Pancreas (tissue), 10 donors: ENCODE measurements at regions not wholly inside any gene's neighbourhood (a gene's known extent, or its start where the extent isn't known, plus 50 kb on each side); places are given as distances from the start of the nearest gene placed in this dataset.

Experiments
- ATAC-seq, 4 donors: fragments of 200-7000 bp; cut with Tn5 transposase; one replicate each; pipeline versions ENCODE4 v1.8.0 to v1.9.1; 2020; ENCODE audit warnings: mild to moderate bottlenecking in 4 of 4, moderate library complexity in 4 of 4
- DNase-seq, 6 donors: peaks; one replicate each; pipeline ENCODE4 v3.0.0-alpha.2; 2020
- FAIRE-seq: peaks from 2 replicates; lab custom pipeline; 2012; peaks lifted over from hg19 to GRCh38; lab: Jason Lieb, UNC
- H3K27ac ChIP-seq, 4 donors: fragments of 200-600 bp; sonication (generic); 1 replicate in 3 of 4; 2 replicates in 1 of 4; pipeline versions ENCODE4 v1.5.0 to v1.8.0; 2020
- H3K27me3 ChIP-seq, 4 donors: fragments of 200-600 bp; one replicate each; pipeline ENCODE4 v1.8.0; 2021
- H3K36me3 ChIP-seq, 3 donors: fragments of 200-600 bp; sonication (generic) in 1 of 3; one replicate each; pipeline versions ENCODE4 v1.5.0 to v1.8.0; 2020 to 2021
- H3K4me1 ChIP-seq, 3 donors: fragments of 200-600 bp; one replicate each; pipeline ENCODE4 v1.8.0; 2021
- H3K4me3 ChIP-seq, 4 donors: fragments of 200-600 bp; sonication (generic) in 2 of 4; one replicate each; pipeline versions ENCODE4 v1.5.0 to v1.8.0; 2020 to 2021
- H3K9me3 ChIP-seq, 4 donors: fragments of 200-600 bp; one replicate each; pipeline ENCODE4 v1.8.0; 2021
- WGBS, 2 donors: extraction: QIAGEN DNeasy Blood & Tissue Kit; methylation state at CpG; one replicate each; pipeline ENCODE4 v1.1.7; 2013; 5-methylcytosine and 5-hydroxymethylcytosine counted together
- intact Hi-C, 3 donors: fragments of 100-400 bp; cut with DNase I; formaldehyde crosslinking; loops; one replicate each; pipeline versions ENCODE4 v1.11.1 to v1.14.2; 2022
- TF ChIP-seq, protein P1 (sequence below), 4 donors: fragments of 200-600 bp; sonication (generic) in 3 of 4; IDR thresholded peaks; one replicate each; pipeline versions ENCODE4 v1.5.0 to v1.8.0; 2021; ENCODE audit warnings: antibody characterized with exemption in 4 of 4
- donor health status: healthy with polysubstance abuse.
- donor health status: DM: no; HTN: no; CAD: no; lungs with moderate emphysema.
- donor health status: DM: no; HTN: no; CAD: no.
- donor health status: control.
- donor health status: control.
- donor health status: Bipolar disorder and iron deficiency.
- donor health status: DM: yes; HTN: yes; CAD: no.
- donor health status: DM: no; HTN: no; CAD: no.
- donor health status: DM: no; HTN: no; CAD: no.
- donor health status: DM: yes; HTN: yes; CAD: no.

DNA sequence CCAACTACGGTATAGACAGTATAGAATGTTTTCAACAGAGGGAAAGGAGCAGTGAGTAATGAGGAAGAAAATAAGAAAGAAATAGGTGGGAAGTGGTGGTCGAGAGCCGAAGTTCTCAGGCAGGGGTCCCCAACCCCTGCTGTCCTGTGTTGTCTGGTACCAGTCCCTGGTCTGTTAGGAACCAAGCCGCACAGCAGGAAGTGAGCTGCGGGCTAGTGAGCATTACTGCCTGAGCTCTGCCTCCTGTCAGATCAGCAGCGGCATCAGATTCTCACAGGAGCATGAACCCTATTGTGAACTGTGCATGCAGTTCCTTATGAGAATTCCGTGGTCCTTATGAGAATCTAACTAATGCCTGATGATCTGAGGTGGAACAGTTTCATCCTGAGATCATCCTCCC is 107.3 kb upstream of the PTPRR start:
- H3K36me3 ChIP-seq: no peaks in the 10 kb centered on the region
- no peaks in the 10 kb centered on the region for H3K27me3 ChIP-seq
- no peak for ATAC-seq
- no peak overlapping the region for H3K27ac ChIP-seq
- H3K9me3 ChIP-seq: no peaks in the 10 kb centered on the region
- TF ChIP-seq, protein P1, sequence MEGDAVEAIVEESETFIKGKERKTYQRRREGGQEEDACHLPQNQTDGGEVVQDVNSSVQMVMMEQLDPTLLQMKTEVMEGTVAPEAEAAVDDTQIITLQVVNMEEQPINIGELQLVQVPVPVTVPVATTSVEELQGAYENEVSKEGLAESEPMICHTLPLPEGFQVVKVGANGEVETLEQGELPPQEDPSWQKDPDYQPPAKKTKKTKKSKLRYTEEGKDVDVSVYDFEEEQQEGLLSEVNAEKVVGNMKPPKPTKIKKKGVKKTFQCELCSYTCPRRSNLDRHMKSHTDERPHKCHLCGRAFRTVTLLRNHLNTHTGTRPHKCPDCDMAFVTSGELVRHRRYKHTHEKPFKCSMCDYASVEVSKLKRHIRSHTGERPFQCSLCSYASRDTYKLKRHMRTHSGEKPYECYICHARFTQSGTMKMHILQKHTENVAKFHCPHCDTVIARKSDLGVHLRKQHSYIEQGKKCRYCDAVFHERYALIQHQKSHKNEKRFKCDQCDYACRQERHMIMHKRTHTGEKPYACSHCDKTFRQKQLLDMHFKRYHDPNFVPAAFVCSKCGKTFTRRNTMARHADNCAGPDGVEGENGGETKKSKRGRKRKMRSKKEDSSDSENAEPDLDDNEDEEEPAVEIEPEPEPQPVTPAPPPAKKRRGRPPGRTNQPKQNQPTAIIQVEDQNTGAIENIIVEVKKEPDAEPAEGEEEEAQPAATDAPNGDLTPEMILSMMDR (IDR thresholded peaks at IDR 0.05): no peak
- no peak for FAIRE-seq
- no peaks in the 10 kb centered on the region for H3K4me1 ChIP-seq
- DNase-seq: no peak
- 59 to 69% methylated on average over 7 of the region's 7 CpGs for WGBS, 2 donors
- intact Hi-C loops: no loop called here
- no peak overlapping the region for H3K4me3 ChIP-seq

DNA sequence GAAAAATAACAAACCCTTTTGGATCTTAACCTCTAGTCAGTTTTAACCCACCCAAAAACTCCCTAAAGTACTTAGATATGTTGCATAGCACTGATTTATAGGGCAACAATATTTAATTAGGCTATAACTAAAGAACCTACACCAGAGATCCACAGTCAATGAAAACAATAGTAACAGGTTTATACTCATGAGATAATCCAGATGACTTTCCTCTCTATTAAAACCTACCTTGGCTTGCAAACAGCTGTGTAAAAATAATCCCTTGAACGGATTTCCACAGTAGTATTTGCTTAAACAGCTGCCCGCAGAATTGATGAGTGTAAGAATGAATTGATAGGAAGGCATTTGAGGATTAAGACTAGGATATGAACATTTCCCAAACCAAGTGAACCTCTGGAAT is 104.3 kb upstream of the PTPRR start:
- Histone ChIP-seq H3K27me3 (no peaks in the 10 kb centered on the region), H3K27ac (no peak overlapping the region), H3K4me1 (no peaks in the 10 kb centered on the region), H3K36me3 (no peaks in the 10 kb centered on the region), H3K4me3 (no peak overlapping the region), H3K9me3 (no peaks in the 10 kb centered on the region)
- no peak for ATAC-seq
- FAIRE-seq: no peak
- TF ChIP-seq, protein P1 (IDR thresholded peaks at IDR 0.05): no peak
- WGBS, 2 donors: 81 to 86% methylated on average over 2 of the region's 2 CpGs
- intact Hi-C loops: no loop called here
- no peak for DNase-seq

GRCh38 chr12:71024281-71024680 is 103.7 kb upstream of the PTPRR start:
- ATAC-seq (no peak), DNase-seq (no peak), FAIRE-seq (no peak)
- Histone ChIP-seq H3K27me3 (no peaks in the 10 kb centered on the region), H3K4me3 (no peak overlapping the region), H3K4me1 (no peaks in the 10 kb centered on the region), H3K36me3 (no peaks in the 10 kb centered on the region), H3K9me3 (no peaks in the 10 kb centered on the region), H3K27ac (no peak overlapping the region)
- 81 to 91% methylated on average over 5 of the region's 5 CpGs for WGBS, 2 donors
- TF ChIP-seq, protein P1 (IDR thresholded peaks at IDR 0.05): no peak
- intact Hi-C loops: no loop called here

DNA sequence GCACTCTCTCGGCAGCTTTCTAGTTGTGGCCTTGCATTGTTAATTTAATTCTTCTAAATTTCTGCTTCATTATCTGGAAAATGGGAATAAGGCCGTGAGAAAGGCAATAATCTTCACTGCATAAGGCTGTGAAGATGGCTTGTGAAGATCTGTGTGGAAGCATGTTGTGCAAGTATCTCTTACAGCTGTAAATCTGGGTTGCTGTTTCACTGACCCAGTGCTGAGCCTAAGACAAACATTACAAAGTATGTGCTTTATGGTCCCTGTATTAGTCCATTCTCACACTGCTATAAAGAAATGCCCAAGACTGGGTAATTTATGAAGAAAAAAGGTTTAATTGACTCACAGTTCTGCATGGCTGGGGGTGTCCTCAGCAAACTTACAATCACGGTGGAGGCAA is 101.0 kb upstream of the PTPRR start:
- Histone ChIP-seq H3K27me3 (no peaks in the 10 kb centered on the region), H3K4me3 (no peak overlapping the region), H3K4me1 (no peaks in the 10 kb centered on the region), H3K27ac (no peak overlapping the region), H3K9me3 (no peaks in the 10 kb centered on the region), H3K36me3 (no peaks in the 10 kb centered on the region)
- intact Hi-C loops: no loop called here
- FAIRE-seq (no peak), ATAC-seq (no peak), DNase-seq (no peak)
- WGBS, 2 donors: 68 to 79% methylated on average over 3 of the region's 3 CpGs
- TF ChIP-seq, protein P1 (IDR thresholded peaks at IDR 0.05): no peak

- 72 to 74% methylated on average over 6 of the region's 6 CpGs for WGBS, 2 donors
- no peaks in the 10 kb centered on the region for H3K27me3 ChIP-seq
- DNase-seq (no peak), ATAC-seq (no peak), FAIRE-seq (no peak)
- TF ChIP-seq, protein P1 (IDR thresholded peaks at IDR 0.05): no peak
- intact Hi-C loops: no loop called here
- no peaks in the 10 kb centered on the region for H3K4me1 ChIP-seq
- no peak overlapping the region for H3K27ac ChIP-seq
- no peak overlapping the region for H3K4me3 ChIP-seq
- no peaks in the 10 kb centered on the region for H3K36me3 ChIP-seq
- no peaks in the 10 kb centered on the region for H3K9me3 ChIP-seq
Observed at GRCh38 chr12:71019282-71019831, 98.8 kb upstream of the PTPRR start.
